GM21381 (cell line): ENCODE measurements at regions not wholly inside any gene's neighbourhood (a gene's known extent, or its start where the extent isn't known, plus 50 kb on each side); places are given as distances from the start of the nearest gene placed in this dataset.

Experiments used
- ATAC-seq: cut with Tn5 transposase; IDR thresholded peaks from one replicate; pipeline ENCODE4 v1.9.1; 2021; ENCODE audit warnings: mild to moderate bottlenecking, moderate library complexity; ENCODE audit not compliant: unreplicated experiment

DNA sequence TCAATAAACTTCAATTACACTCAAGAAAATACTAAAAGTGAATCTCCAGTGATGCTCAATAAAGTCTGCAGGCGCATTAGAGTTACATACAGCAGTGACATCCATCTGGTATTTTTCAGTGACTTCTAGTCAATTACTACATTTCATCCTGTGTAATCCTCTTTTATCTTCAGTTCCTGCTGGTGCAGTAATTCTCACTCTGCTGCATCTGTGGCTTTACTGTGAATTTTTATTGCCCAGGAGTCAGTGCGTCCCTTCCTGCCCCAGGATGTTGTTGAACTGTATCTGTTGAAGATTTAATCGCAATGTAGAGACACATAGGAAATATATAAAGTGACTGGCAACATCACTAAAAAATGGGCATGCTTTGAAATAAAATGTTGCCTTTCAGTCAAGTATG is 196.3 kb upstream of the TMTC4 start:
- ATAC-seq, result no peak

DNA sequence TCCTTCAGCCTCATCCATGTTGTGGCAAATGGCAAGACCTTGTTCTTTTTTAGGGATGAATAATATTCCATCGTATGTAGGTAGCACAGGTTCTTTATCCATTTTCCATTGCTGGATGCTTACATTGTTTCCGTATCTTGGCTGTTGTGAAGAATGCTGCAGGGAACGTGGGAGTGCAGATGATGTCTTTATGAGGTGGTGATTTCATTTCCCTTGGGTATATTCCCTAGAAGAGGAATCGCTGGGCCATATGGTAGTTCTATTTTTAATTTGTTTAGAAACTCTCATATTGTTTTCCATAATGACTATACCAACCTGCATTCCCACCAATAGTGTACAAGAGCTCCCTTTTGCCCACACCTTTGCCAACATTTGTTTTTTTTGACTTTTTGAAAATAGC is 186.3 kb upstream of the TMTC4 start:
- ATAC-seq, result no peak

GRCh38 chr13:100859861-100860260 is 185.3 kb upstream of the TMTC4 start:
- ATAC-seq, result no peak

- ATAC-seq, result no peak
Measured at GRCh38 chr13:100855151-100855550, 180.6 kb upstream of the TMTC4 start.

DNA sequence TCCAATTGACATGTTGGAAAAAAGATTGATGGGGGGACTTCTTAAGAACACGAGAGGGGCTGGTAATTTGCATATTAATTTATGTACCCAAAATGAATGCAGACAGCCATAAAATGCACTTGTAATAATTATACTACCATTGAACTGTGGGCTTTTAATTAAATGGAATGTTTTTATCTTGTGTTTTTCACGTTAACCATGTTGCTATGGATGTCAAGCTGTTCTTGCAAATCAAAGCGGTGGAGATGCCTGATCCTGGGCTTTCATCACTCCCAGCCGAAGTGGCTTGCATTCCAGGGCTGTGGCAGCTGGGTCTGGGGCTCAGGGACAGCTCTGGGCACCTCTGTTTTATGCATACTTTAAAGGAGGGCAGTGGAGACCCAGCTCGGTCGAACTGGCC is 179.4 kb upstream of the TMTC4 start:
- ATAC-seq, result no peak

DNA sequence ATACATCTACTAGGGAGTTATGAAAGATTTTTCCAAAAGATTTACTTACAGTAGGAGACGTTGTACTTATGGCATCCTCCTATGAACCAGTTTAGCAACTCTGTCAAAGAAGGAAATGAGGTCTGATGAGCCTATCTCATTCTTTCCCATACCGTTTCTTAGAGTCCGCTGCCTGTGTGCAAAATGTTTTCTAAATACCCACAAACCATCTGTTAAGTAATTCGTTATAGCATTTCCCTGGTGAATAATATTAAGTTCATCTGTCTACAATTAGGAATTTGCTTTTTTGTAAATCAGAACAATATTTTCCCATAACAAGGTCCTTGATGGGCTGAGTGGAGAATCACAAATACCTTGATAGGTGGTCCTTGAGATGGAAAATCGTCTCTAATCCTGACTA is 178.8 kb upstream of the TMTC4 start:
- ATAC-seq, result no peak

DNA sequence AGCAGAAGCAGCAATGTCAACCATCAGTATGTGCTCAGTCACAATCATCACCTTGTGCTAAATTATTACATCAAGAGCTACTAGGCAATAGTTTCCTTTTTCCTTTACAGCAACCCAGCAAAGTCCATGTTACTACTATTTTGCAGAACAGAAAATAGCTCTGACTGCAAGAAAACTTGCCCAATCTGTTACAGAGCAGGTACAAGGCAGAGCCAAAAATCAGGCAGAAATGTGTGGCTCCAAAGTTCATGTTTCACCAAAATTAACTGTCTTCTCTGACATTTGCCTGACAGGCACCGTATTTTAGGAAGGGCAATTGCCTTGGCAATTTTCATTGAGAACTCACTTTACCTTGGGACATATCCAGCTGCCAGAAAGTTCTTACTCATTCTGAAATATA is 177.6 kb upstream of the TMTC4 start:
- no peak for ATAC-seq

- no peak for ATAC-seq
Measured at GRCh38 chr13:100848304-100848703, 173.7 kb upstream of the TMTC4 start.

GRCh38 chr13:100845128-100845757 is 170.6 kb upstream of the TMTC4 start:
- no peak for ATAC-seq

GRCh38 chr13:100842136-100842535 is 167.5 kb upstream of the TMTC4 start:
- ATAC-seq, result no peak

DNA sequence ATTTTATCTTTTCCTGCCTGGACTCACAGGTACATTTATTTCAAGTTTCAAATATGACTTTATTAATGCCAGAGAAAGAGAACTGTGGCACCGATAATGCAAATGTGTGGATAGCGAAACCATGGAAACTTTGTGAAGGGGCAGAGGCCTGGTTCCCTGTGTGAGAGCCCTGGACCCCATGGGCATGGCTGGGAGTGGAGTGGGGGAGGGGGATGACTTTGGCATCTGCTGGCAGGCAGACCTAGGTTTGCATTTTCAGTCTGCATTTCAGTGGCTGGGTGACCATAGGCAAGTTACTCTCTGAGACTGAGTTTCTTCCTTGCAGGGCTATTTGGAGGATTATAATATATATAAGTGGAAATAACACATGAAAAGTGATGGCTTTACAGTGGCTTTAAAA is 163.8 kb upstream of the TMTC4 start:
- no peak for ATAC-seq

DNA sequence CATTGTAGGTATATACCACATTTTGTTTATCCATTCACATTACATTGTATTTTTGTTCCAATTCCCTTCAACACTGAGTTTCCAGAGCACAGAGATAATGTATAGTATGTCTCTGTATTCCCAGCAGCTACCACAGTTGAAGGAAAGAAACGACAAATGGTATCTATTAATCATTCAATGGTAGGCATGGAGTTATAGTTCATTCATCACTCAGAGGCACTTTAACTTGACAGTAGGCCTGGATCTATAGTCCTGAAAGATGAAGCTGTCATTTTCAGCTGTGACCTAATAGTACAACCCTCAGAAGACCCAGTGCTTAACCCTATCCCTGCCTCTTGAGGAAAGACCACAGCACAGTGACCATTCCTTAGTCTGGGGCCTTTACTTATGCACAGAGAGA is 163.0 kb upstream of the TMTC4 start:
- no peak for ATAC-seq

DNA sequence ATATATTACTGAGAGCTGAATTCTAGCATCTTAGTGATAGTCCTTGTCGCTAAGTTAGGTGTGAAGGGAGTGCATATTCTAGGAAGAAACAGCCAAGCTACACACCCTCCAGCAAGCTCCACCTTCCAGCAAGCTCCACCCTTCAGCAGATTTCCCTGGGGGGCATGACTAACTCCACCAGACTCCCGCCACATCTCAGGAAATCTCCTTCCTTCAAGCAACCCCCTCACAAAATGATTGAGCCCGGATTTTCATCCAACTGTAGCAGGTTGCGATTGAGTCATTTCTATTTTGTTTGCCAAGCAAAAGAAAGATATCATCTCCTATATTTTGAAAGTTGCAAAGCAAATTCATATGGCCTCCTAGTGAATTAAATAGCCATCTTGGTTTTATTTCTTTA is 162.1 kb upstream of the TMTC4 start:
- ATAC-seq, result no peak

- ATAC-seq, result no peak
Measured at GRCh38 chr13:100835695-100836094, 161.1 kb upstream of the TMTC4 start.

GRCh38 chr13:100833427-100833826 is 158.8 kb upstream of the TMTC4 start:
- no peak for ATAC-seq

- ATAC-seq, result no peak
Measured at GRCh38 chr13:100828226-100828625, 153.6 kb upstream of the TMTC4 start.

DNA sequence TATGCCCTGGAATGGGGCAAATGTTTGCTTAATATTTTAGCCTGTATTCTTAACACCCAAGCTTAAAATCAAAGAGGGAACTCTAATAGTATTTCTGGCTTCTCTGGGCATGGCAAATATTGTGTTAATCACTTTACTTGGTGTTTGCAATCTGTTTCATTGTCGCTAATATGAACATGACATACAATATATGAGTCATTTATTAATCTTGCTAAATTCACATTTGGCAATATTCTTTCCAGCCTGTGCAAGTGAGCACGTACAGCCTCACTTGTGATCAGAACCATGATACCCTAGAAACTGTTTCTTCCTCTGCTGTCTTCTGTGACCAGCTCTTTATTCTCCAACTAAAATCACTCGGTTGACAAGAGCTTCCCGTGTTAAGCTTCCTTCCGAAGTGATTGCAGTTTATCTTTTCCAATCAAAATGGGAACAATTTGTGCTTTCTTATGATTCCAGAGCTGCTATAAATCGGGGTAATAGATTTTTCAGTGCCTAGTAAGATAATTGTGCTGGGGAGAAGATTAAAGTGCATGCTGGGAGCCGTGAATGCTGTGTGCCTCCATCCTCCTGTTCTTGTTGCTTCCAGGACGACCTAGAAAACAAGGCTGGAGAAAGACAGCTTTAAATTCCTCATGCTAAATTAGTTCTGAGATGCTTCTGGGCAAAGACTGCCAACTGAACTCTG is 153.0 kb upstream of the TMTC4 start:
- no peak for ATAC-seq

GRCh38 chr13:100826441-100826840 is 151.8 kb upstream of the TMTC4 start:
- no peak for ATAC-seq

DNA sequence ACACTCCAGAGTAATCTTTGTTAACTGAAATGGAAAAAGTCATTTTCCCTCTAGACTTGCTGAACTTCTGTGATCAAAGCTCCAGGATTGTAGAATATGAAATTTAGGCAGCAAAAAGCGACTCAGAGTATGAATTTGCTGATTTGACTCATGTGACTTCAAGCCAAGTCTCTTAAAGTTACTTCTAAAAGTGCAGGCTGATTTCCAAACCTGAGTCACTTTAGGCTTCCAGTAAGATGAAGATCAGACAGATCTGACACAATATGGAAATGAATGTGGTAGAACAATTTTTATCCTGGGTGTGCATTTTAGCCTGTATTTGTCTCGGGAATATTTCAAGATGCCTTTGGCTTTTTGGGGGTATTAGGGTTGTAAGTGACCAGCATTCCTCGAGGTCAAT is 151.0 kb upstream of the TMTC4 start:
- no peak for ATAC-seq

- no peak for ATAC-seq
Measured at GRCh38 chr13:100824366-100824765, 149.8 kb upstream of the TMTC4 start.

DNA sequence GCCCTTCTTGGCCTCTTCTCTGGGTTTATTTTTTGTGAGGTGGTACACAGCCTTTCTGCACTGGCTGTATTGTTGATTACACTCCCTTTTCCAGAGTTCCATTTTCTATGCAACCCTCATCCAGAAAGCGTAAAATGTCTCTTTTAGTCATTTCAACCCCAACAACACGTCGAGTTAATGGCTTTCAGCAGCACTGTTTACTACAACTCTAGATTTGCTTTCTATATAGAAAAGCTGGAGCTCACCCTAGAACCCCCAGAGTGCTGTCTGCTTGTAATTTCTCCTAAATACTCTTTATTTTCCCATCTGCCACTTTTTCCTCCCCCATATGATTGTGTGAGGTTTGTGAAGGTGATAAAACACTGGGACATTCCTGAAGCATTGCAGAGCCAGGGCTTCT is 148.9 kb upstream of the TMTC4 start:
- no peak for ATAC-seq

GRCh38 chr13:100822871-100823443 is 148.4 kb upstream of the TMTC4 start:
- ATAC-seq, result no peak

GRCh38 chr13:100818711-100819110 is 144.1 kb upstream of the TMTC4 start:
- ATAC-seq, result no peak
